Ovary (tissue), 7 donors: ENCODE measurements at regions not wholly inside any gene's neighbourhood (a gene's known extent, or its start where the extent isn't known, plus 50 kb on each side); places are given as distances from the start of the nearest gene placed in this dataset.

Experiments used
- DNase-seq, 5 donors: peaks; one replicate each; pipeline ENCODE4 v3.0.0-alpha.2; 2019 to 2020
- H3K27ac ChIP-seq, 2 donors: fragments of 200-600 bp; one replicate each; pipeline versions ENCODE4 v1.5.1 to v1.8.0; 2019 to 2022
- H3K27me3 ChIP-seq: fragments of 200-600 bp; one replicate; pipeline ENCODE4 v1.8.0; 2022
- H3K36me3 ChIP-seq: fragments of 200-600 bp; sonication (generic); one replicate; pipeline ENCODE4 v1.5.1; 2019
- H3K4me1 ChIP-seq: one replicate; pipeline ENCODE4 v1.8.1; 2013; ENCODE audit warnings: mild to moderate bottlenecking, moderate library complexity; ENCODE audit not compliant: insufficient read depth
- H3K4me3 ChIP-seq: fragments of 200-600 bp; sonication (generic); one replicate; pipeline ENCODE4 v1.5.1; 2017
- H3K9me3 ChIP-seq, 2 donors: fragments of 200-600 bp in 1 of 2; sonication (generic) in 1 of 2; one replicate each; pipeline versions ENCODE4 v1.5.1 to v1.8.1; 2013 to 2019; ENCODE audit warnings: mild to moderate bottlenecking in 1 of 2, moderate library complexity in 1 of 2
- CTCF ChIP-seq, 3 donors: fragments of 450-650 bp in 2 of 3; fragments of 200-600 bp in 1 of 3; IDR thresholded peaks; one replicate each; pipeline versions ENCODE4 v1.5.1 to v1.8.0; 2016 to 2022; ENCODE audit warnings: antibody characterized with exemption in 3 of 3, mild to moderate bottlenecking in 1 of 3
- EP300 ChIP-seq: sonication (generic); formaldehyde crosslinking; IDR thresholded peaks from one replicate; pipeline ENCODE4 v1.6.1; 2017; ENCODE audit warnings: antibody characterized with exemption
- POLR2A ChIP-seq: fragments of 450-650 bp; IDR thresholded peaks from one replicate; pipeline ENCODE4 v1.6.1; 2017; ENCODE audit warnings: antibody characterized with exemption, mild to moderate bottlenecking, moderate library complexity
- WGBS, 3 donors: extraction: QIAGEN DNeasy Blood & Tissue Kit in 1 of 3; methylation state at CpG; one replicate each; pipeline versions ENCODE4 v1.1.5 to v1.1.7; 2013 to 2017; 5-methylcytosine and 5-hydroxymethylcytosine counted together
- intact Hi-C, 4 donors: fragments of 100-400 bp; cut with DNase I; formaldehyde crosslinking; loops; one replicate each; pipeline versions ENCODE4 v1.11.0 to v1.15.1; 2022 to 2023
- donor health status: DM: no; HTN: no; CAD: no; lungs with moderate emphysema.
- donor health status: DM: no; HTN: no; CAD: no.
- donor health status: Bipolar disorder and iron deficiency.
- donor health status: DM: no; HTN: no; CAD: no.
- donor health status: DM: yes; HTN: yes; CAD: no.

DNA sequence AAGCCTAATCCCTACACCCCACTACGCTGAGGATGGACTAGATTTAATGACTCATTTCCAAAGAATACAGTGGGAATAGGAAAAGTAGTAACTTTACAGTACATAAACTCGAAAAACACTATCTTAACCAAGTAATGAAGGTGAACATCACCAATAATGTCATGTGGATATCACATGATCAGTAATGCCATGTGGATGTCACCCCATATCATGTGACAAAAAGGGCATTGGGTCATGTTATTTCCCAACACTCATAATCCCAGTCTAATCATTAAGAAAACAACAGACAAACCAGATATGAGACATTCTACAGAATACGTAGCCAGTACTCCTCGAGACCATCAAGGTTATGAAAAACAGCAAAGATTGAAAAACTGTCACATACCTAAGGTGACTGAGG lies 667.3 kb upstream of the CRIM1 start:
- intact Hi-C loops, result no loop called here
- no peak overlapping the region for H3K27ac ChIP-seq

DNA sequence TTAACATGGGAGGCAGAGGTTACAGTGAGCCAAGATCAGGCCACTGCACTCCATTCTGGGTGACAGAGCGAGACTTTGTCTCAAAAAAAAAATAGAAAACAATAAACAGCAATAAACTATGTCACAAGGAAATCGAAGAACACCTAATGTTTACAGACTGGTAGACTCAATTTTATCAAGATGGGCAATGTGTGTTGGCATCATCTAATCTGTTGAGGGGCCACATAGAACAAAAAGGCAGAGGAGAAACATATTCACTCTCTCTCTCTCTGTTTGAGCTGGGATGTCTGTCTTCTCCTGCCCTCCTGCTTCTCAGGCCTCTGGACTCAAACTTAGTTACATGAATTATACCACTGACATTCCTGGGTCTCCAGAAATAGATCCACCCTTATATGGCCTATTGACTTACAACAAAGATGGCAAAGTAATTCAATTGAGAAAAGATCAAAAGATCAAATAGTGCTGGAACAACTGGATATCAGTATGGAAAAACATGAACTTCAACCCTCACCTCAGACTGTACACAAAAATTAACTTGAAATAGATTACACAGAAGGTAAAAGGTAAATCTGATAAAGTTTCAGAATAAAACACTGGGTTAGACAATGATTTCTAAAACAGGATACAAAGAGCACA lies 703.8 kb upstream of the CRIM1 start:
- Histone ChIP-seq H3K27me3 (no peaks in the 10 kb centered on the region), H3K27ac (no peak overlapping the region), H3K36me3 (no peaks in the 10 kb centered on the region), H3K9me3 (no peaks in the 10 kb centered on the region), H3K4me1 (no peaks in the 10 kb centered on the region), H3K4me3 (no peak overlapping the region)
- no peak for DNase-seq
- WGBS, 3 donors, result 81 to 85% (median 83%) methylated on average over 2 of the region's 2 CpGs
- TF ChIP-seq EP300 (no peak), POLR2A (no peak), CTCF (IDR thresholded peaks at IDR 0.05) (no peak)
- intact Hi-C loops, result no loop called here

More for the DNA sequence above, 667.3 kb upstream of the CRIM1 start:
- TF ChIP-seq EP300, result no peak
- no peak for TF ChIP-seq POLR2A
- TF ChIP-seq CTCF (IDR thresholded peaks at IDR 0.05), result no peak
- no peak overlapping the region for H3K4me3 ChIP-seq
- no peaks in the 10 kb centered on the region for H3K4me1 ChIP-seq
- H3K9me3 ChIP-seq, result no peaks in the 10 kb centered on the region
- 75 to 83% (median 76%) methylated on average over 4 of the region's 4 CpGs for WGBS, 3 donors
- H3K27me3 ChIP-seq, result no peaks in the 10 kb centered on the region
- H3K36me3 ChIP-seq, result no peaks in the 10 kb centered on the region
- DNase-seq, result no peak

- Histone ChIP-seq H3K27ac (no peak overlapping the region), H3K27me3 (no peaks in the 10 kb centered on the region), H3K36me3 (no peaks in the 10 kb centered on the region), H3K9me3 (no peaks in the 10 kb centered on the region), H3K4me3 (no peak overlapping the region), H3K4me1 (no peaks in the 10 kb centered on the region)
- 80 to 88% (median 86%) methylated on average over 2 of the region's 2 CpGs for WGBS, 3 donors
- DNase-seq, result no peak
- TF ChIP-seq POLR2A (no peak), CTCF (IDR thresholded peaks at IDR 0.05) (no peak), EP300 (no peak)
- intact Hi-C loops, result no loop called here
These were observed 740.9 kb upstream of the CRIM1 start for GRCh38 chr2:35614640-35615039.

- H3K27me3 ChIP-seq, result no peaks in the 10 kb centered on the region
- no peaks in the 10 kb centered on the region for H3K4me1 ChIP-seq
- no peaks in the 10 kb centered on the region for H3K9me3 ChIP-seq
- H3K4me3 ChIP-seq, result no peak overlapping the region
- TF ChIP-seq EP300 (no peak), POLR2A (no peak), CTCF (IDR thresholded peaks at IDR 0.05) (no peak)
- no peak for DNase-seq
- no peak overlapping the region for H3K27ac ChIP-seq
- WGBS, 3 donors, result 37 to 52% (median 45%) methylated on average over 2 of the region's 2 CpGs
- intact Hi-C loops, result no loop called here
- H3K36me3 ChIP-seq, result no peaks in the 10 kb centered on the region
These were observed 749.2 kb upstream of the CRIM1 start for GRCh38 chr2:35606394-35606793.
